ENCODE measurements at regions not wholly inside any gene's neighbourhood (a gene's known extent, or its start where the extent isn't known, plus 50 kb on each side); places are given as distances from the start of the nearest gene placed in this dataset.

GRCh38 chr18:24831871-24832665 is 371.6 kb downstream of the HRH4 start:
- intact Hi-C loops (cut with micrococcal nuclease) = no loop called here
- Histone ChIP-seq H4K20me1 (ENCODE audit: insufficient read depth, low read length) (no peaks in the 10 kb centered on the region), H3K79me2 (ENCODE audit: insufficient read depth, low read length) (no peaks in the 10 kb centered on the region), H3K4me2 (replicated peaks; ENCODE audit: extremely low read depth, low read length, poor library complexity, severe bottlenecking) (no peak overlapping the region), H3K27ac (ENCODE audit: low read depth in 1 of 2, low read length in 2 of 2) (no peak overlapping the region), H3K9ac (ENCODE audit: insufficient read depth, low read length, poor library complexity, severe bottlenecking) (no peak overlapping the region), H3K27me3 (ENCODE audit: control insufficient read depth in 2 of 2, insufficient read depth in 2 of 2, low read length in 2 of 2) (peaks cover 0 to 4% of the 10 kb centered on the region in 2 donors), H3K4me3 (replicated peaks in 1 of 3; ENCODE audit: low read depth in 2 of 3, low read length in 3 of 3) (no peak overlapping the region), H3K36me3 (replicated peaks in 1 of 2; ENCODE audit: control insufficient read depth in 1 of 2, insufficient read depth in 2 of 2, low read length in 2 of 2) (no peaks in the 10 kb centered on the region), H3K4me1 (ENCODE audit: control insufficient read depth in 1 of 2, insufficient read depth in 2 of 2, low read length in 2 of 2) (no peaks in the 10 kb centered on the region), H2AFZ (ENCODE audit: insufficient read depth, low read depth, low read length, poor library complexity, severe bottlenecking) (no peak overlapping the region), H3K9me3 (replicated peaks in 1 of 2; ENCODE audit: control insufficient read depth in 1 of 2, insufficient read depth in 1 of 2, low read length in 2 of 2) (no peaks in the 10 kb centered on the region)
- no peaks in the 10 kb centered on the region for H3K4me1 Mint-ChIP-seq
- WGBS (ENCODE audit: insufficient coverage) = 20% methylated on average over 4 of the region's 11 CpGs
- peaks cover 0 to 3% (median 0%) of the 10 kb centered on the region in 7 donors for H3K9me3 Mint-ChIP-seq
- H3K36me3 Mint-ChIP-seq = no peaks in the 10 kb centered on the region
- H3K27me3 Mint-ChIP-seq (ENCODE audit: low read depth in 3 of 3) = peaks cover 5 to 17% (median 11%) of the 10 kb centered on the region in 3 donors
- H3K27ac Mint-ChIP-seq = no peak overlapping the region
- DNase-seq = no peak
- no peak overlapping the region for H3K4me3 Mint-ChIP-seq
- TF ChIP-seq, protein P1, sequence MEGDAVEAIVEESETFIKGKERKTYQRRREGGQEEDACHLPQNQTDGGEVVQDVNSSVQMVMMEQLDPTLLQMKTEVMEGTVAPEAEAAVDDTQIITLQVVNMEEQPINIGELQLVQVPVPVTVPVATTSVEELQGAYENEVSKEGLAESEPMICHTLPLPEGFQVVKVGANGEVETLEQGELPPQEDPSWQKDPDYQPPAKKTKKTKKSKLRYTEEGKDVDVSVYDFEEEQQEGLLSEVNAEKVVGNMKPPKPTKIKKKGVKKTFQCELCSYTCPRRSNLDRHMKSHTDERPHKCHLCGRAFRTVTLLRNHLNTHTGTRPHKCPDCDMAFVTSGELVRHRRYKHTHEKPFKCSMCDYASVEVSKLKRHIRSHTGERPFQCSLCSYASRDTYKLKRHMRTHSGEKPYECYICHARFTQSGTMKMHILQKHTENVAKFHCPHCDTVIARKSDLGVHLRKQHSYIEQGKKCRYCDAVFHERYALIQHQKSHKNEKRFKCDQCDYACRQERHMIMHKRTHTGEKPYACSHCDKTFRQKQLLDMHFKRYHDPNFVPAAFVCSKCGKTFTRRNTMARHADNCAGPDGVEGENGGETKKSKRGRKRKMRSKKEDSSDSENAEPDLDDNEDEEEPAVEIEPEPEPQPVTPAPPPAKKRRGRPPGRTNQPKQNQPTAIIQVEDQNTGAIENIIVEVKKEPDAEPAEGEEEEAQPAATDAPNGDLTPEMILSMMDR (IDR thresholded peaks at IDR 0.05) = no peak

- no peaks in the 10 kb centered on the region for H4K20me1 ChIP-seq (ENCODE audit: insufficient read depth, low read length)
- TF ChIP-seq, protein P1 (IDR thresholded peaks at IDR 0.05) = no peak
- no peaks in the 10 kb centered on the region for H3K9me3 ChIP-seq (replicated peaks in 1 of 2; ENCODE audit: control insufficient read depth in 1 of 2, insufficient read depth in 1 of 2, low read length in 2 of 2)
- H3K4me1 ChIP-seq (ENCODE audit: control insufficient read depth in 1 of 2, insufficient read depth in 2 of 2, low read length in 2 of 2) = no peaks in the 10 kb centered on the region
- H3K4me3 ChIP-seq (replicated peaks in 1 of 3; ENCODE audit: low read depth in 2 of 3, low read length in 3 of 3) = no peak overlapping the region
- H3K9me3 Mint-ChIP-seq = peaks cover 0 to 3% (median 0%) of the 10 kb centered on the region in 7 donors
- intact Hi-C loops (cut with micrococcal nuclease) = no loop called here
- peaks cover 2 to 12% (median 12%) of the 10 kb centered on the region in 3 donors for H3K27me3 Mint-ChIP-seq (ENCODE audit: low read depth in 3 of 3)
- H3K4me3 Mint-ChIP-seq = no peak overlapping the region
- no peaks in the 10 kb centered on the region for H3K36me3 Mint-ChIP-seq
- no peak overlapping the region for H3K27ac Mint-ChIP-seq
- no peak overlapping the region for H2AFZ ChIP-seq (ENCODE audit: insufficient read depth, low read depth, low read length, poor library complexity, severe bottlenecking)
- no peak overlapping the region for H3K4me2 ChIP-seq (replicated peaks; ENCODE audit: extremely low read depth, low read length, poor library complexity, severe bottlenecking)
- no peak for DNase-seq
- H3K27ac ChIP-seq (ENCODE audit: low read depth in 1 of 2, low read length in 2 of 2) = no peak overlapping the region
- H3K4me1 Mint-ChIP-seq = no peaks in the 10 kb centered on the region
- no peak overlapping the region for H3K9ac ChIP-seq (ENCODE audit: insufficient read depth, low read length, poor library complexity, severe bottlenecking)
- H3K27me3 ChIP-seq (ENCODE audit: control insufficient read depth in 2 of 2, insufficient read depth in 2 of 2, low read length in 2 of 2) = peaks cover 0 to 2% of the 10 kb centered on the region in 2 donors
- H3K36me3 ChIP-seq (replicated peaks in 1 of 2; ENCODE audit: control insufficient read depth in 1 of 2, insufficient read depth in 2 of 2, low read length in 2 of 2) = no peaks in the 10 kb centered on the region
- no peaks in the 10 kb centered on the region for H3K79me2 ChIP-seq (ENCODE audit: insufficient read depth, low read length)
- WGBS (ENCODE audit: insufficient coverage) = 86% methylated on average over 1 of the region's 1 CpG
Measured at GRCh38 chr18:24835751-24836150, 375.3 kb downstream of the HRH4 start.

Data from CD14-positive monocyte (primary cell).